ENCODE measurements at regions not wholly inside any gene's neighbourhood (a gene's known extent, or its start where the extent isn't known, plus 50 kb on each side); places are given as distances from the start of the nearest gene placed in this dataset.

- no peak for TF ChIP-seq CTCF (IDR thresholded peaks at IDR 0.05; ENCODE audit: insufficient read depth, low read length, severe bottlenecking)
- H3K27me3 ChIP-seq (ENCODE audit: control insufficient read depth, insufficient read depth, low read length): no peaks in the 10 kb centered on the region
- FAIRE-seq (no peak), DNase-seq (ENCODE audit: low read depth) (no peak)
- H3K4me3 ChIP-seq (ENCODE audit: low read depth, low read length): no peak overlapping the region
- no peaks in the 10 kb centered on the region for H3K36me3 ChIP-seq (ENCODE audit: control insufficient read depth, insufficient read depth, low read length)
These were observed 62.6 kb downstream of the DUSP6 start for GRCh38 chr12:89289720-89290119.

GRCh38 chr12:89288959-89289358 lies 63.3 kb downstream of the DUSP6 start:
- peak; percentile 88 for DNase-seq (ENCODE audit: low read depth)
- no peak for TF ChIP-seq CTCF (IDR thresholded peaks at IDR 0.05; ENCODE audit: insufficient read depth, low read length, severe bottlenecking)
- FAIRE-seq: no peak
- no peaks in the 10 kb centered on the region for H3K36me3 ChIP-seq (ENCODE audit: control insufficient read depth, insufficient read depth, low read length)
- no peak overlapping the region for H3K4me3 ChIP-seq (ENCODE audit: low read depth, low read length)
- no peaks in the 10 kb centered on the region for H3K27me3 ChIP-seq (ENCODE audit: control insufficient read depth, insufficient read depth, low read length)

- FAIRE-seq (no peak), DNase-seq (ENCODE audit: low read depth) (no peak)
- Histone ChIP-seq H3K27me3 (ENCODE audit: control insufficient read depth, insufficient read depth, low read length) (no peaks in the 10 kb centered on the region), H3K4me3 (ENCODE audit: low read depth, low read length) (no peak overlapping the region), H3K36me3 (ENCODE audit: control insufficient read depth, insufficient read depth, low read length) (no peaks in the 10 kb centered on the region)
- TF ChIP-seq CTCF (IDR thresholded peaks at IDR 0.05; ENCODE audit: insufficient read depth, low read length, severe bottlenecking): no peak
These were observed 65.8 kb downstream of the DUSP6 start for GRCh38 chr12:89286501-89286900.

GRCh38 chr12:89281539-89281867 lies 70.8 kb downstream of the DUSP6 start:
- DNase-seq (ENCODE audit: low read depth): no peak
- Histone ChIP-seq H3K4me3 (ENCODE audit: low read depth, low read length) (no peak overlapping the region), H3K27me3 (ENCODE audit: control insufficient read depth, insufficient read depth, low read length) (no peaks in the 10 kb centered on the region), H3K36me3 (ENCODE audit: control insufficient read depth, insufficient read depth, low read length) (no peaks in the 10 kb centered on the region)
- TF ChIP-seq CTCF (IDR thresholded peaks at IDR 0.05; ENCODE audit: insufficient read depth, low read length, severe bottlenecking): no peak
- no peak for FAIRE-seq

- no peak for FAIRE-seq
- DNase-seq (ENCODE audit: low read depth): peak; percentile 18
- no peak for TF ChIP-seq CTCF (IDR thresholded peaks at IDR 0.05; ENCODE audit: insufficient read depth, low read length, severe bottlenecking)
- H3K4me3 ChIP-seq (ENCODE audit: low read depth, low read length): no peak overlapping the region
- no peaks in the 10 kb centered on the region for H3K36me3 ChIP-seq (ENCODE audit: control insufficient read depth, insufficient read depth, low read length)
- no peaks in the 10 kb centered on the region for H3K27me3 ChIP-seq (ENCODE audit: control insufficient read depth, insufficient read depth, low read length)
These were observed 71.3 kb downstream of the DUSP6 start for GRCh38 chr12:89280833-89281538.

GRCh38 chr12:89279499-89279898 lies 72.8 kb downstream of the DUSP6 start:
- Histone ChIP-seq H3K36me3 (ENCODE audit: control insufficient read depth, insufficient read depth, low read length) (no peaks in the 10 kb centered on the region), H3K4me3 (ENCODE audit: low read depth, low read length) (no peak overlapping the region), H3K27me3 (ENCODE audit: control insufficient read depth, insufficient read depth, low read length) (no peaks in the 10 kb centered on the region)
- FAIRE-seq (no peak), DNase-seq (ENCODE audit: low read depth) (no peak)
- no peak for TF ChIP-seq CTCF (IDR thresholded peaks at IDR 0.05; ENCODE audit: insufficient read depth, low read length, severe bottlenecking)
